WTC11 (cell line): ENCODE measurements at regions not wholly inside any gene's neighbourhood (a gene's known extent, or its start where the extent isn't known, plus 50 kb on each side); places are given as distances from the start of the nearest gene placed in this dataset.
A peak's percentile ranks its signal among the peaks of the same experiment; 100 is the strongest.

Experiments
- ATAC-seq: fragments of 200-7000 bp; cut with Tn5 transposase; 2 replicates; pipeline ENCODE4 v1.10.0; 2021; ENCODE audit warnings: mild to moderate bottlenecking, moderate library complexity
- CTCF ChIA-PET: fragments of 300-600 bp; sonication (Branson Sonifier 250); formaldehyde crosslinking; loops from one replicate; lab custom pipeline; 2021; ENCODE audit warnings: antibody characterized with exemption; lab: Charles Lee
- POLR2A ChIA-PET: fragments of 350-600 bp; sonication (Branson Sonifier 250); formaldehyde crosslinking; loops from one replicate; lab custom pipeline; 2021; ENCODE audit warnings: antibody characterized with exemption; lab: Charles Lee
- DNase-seq: peaks from one replicate; pipeline ENCODE4 v3.0.0; 2021; ENCODE audit warnings: low spot score
- H3K27ac Mint-ChIP-seq: 2 replicates; pipeline ENCODE4 v1.8.0; 2021; ENCODE audit warnings: mixed read lengths
- H3K27me3 Mint-ChIP-seq: 2 replicates; pipeline ENCODE4 v1.8.0; 2021; ENCODE audit warnings: low read depth, mild to moderate bottlenecking, moderate library complexity, mixed read lengths
- H3K36me3 Mint-ChIP-seq: 2 replicates; pipeline ENCODE4 v1.8.0; 2021; ENCODE audit warnings: mixed read lengths
- H3K4me1 Mint-ChIP-seq: 2 replicates; pipeline ENCODE4 v1.8.0; 2022; ENCODE audit warnings: mixed read lengths
- H3K4me3 Mint-ChIP-seq: 2 replicates; pipeline ENCODE4 v1.8.0; 2021; ENCODE audit warnings: mild to moderate bottlenecking, moderate library complexity, mixed read lengths
- H3K9me3 Mint-ChIP-seq: 2 replicates; pipeline ENCODE4 v1.8.0; 2021; ENCODE audit warnings: mixed read lengths
- CBFB ChIP-seq: sonication (generic); formaldehyde crosslinking; IDR thresholded peaks from 2 replicates; pipeline ENCODE4 v1.8.1; 2022; ENCODE audit warnings: mild to moderate bottlenecking, low read depth, missing genetic modification reagents
- CDX4 ChIP-seq: fragments of 250-450 bp; sonication (Bioruptor Pico); IDR thresholded peaks from 2 replicates; pipeline ENCODE4 v1.9.0; 2021; ENCODE audit warnings: moderate library complexity, mild to moderate bottlenecking, inconsistent platforms, borderline replicate concordance
- CREB1 ChIP-seq: sonication (generic); formaldehyde crosslinking; IDR thresholded peaks from 2 replicates; pipeline ENCODE4 v1.8.0; 2023; ENCODE audit warnings: mild to moderate bottlenecking, missing genetic modification reagents
- EMX1 ChIP-seq: fragments of 250-450 bp; sonication (Bioruptor Pico); IDR thresholded peaks from 2 replicates; pipeline ENCODE4 v1.8.0; 2021; ENCODE audit warnings: mild to moderate bottlenecking
- ERG ChIP-seq: fragments of 250-450 bp; sonication (Bioruptor Pico); IDR thresholded peaks from 2 replicates; pipeline ENCODE4 v1.8.0; 2021; ENCODE audit warnings: mild to moderate bottlenecking
- FOXK1 ChIP-seq: sonication (generic); formaldehyde crosslinking; IDR thresholded peaks from 2 replicates; pipeline ENCODE4 v1.8.0; 2022; ENCODE audit warnings: mild to moderate bottlenecking, moderate library complexity, missing genetic modification reagents
- FOXP1 ChIP-seq: sonication (generic); formaldehyde crosslinking; IDR thresholded peaks from 2 replicates; pipeline ENCODE4 v1.8.0; 2022; ENCODE audit warnings: missing genetic modification reagents, mild to moderate bottlenecking, moderate library complexity, borderline replicate concordance
- FOXP4 ChIP-seq: sonication (generic); formaldehyde crosslinking; IDR thresholded peaks from 2 replicates; pipeline ENCODE4 v1.8.0; 2022; ENCODE audit warnings: mild to moderate bottlenecking, missing genetic modification reagents
- GABPB1 ChIP-seq: sonication (generic); formaldehyde crosslinking; IDR thresholded peaks from 2 replicates; pipeline ENCODE4 v1.8.1; 2023; ENCODE audit warnings: mild to moderate bottlenecking, missing genetic modification reagents
- MLX ChIP-seq: sonication (generic); formaldehyde crosslinking; IDR thresholded peaks from 2 replicates; pipeline ENCODE4 v1.8.1; 2023; ENCODE audit warnings: mild to moderate bottlenecking, missing genetic modification reagents, moderate library complexity
- MYBL2 ChIP-seq: sonication (generic); formaldehyde crosslinking; IDR thresholded peaks from 2 replicates; pipeline ENCODE4 v1.8.1; 2023; ENCODE audit warnings: mild to moderate bottlenecking, moderate library complexity, missing genetic modification reagents
- PRRX2 ChIP-seq: fragments of 250-450 bp; sonication (Bioruptor Pico); IDR thresholded peaks from 2 replicates; pipeline ENCODE4 v1.8.0; 2021; ENCODE audit warnings: mild to moderate bottlenecking
- SOX15 ChIP-seq: fragments of 250-450 bp; sonication (Bioruptor Pico); IDR thresholded peaks from 2 replicates; pipeline ENCODE4 v1.9.0; 2021; ENCODE audit warnings: mild to moderate bottlenecking
- TCF7 ChIP-seq: sonication (generic); formaldehyde crosslinking; IDR thresholded peaks from 2 replicates; pipeline ENCODE4 v1.8.0; 2022; ENCODE audit warnings: mild to moderate bottlenecking, low read depth, missing genetic modification reagents, moderate library complexity
- TEAD1 ChIP-seq: sonication (generic); formaldehyde crosslinking; IDR thresholded peaks from 2 replicates; pipeline ENCODE4 v1.8.0; 2022; ENCODE audit warnings: mild to moderate bottlenecking, missing genetic modification reagents
- ZNF121 ChIP-seq: sonication (generic); formaldehyde crosslinking; IDR thresholded peaks from 2 replicates; pipeline ENCODE4 v1.8.0; 2023; ENCODE audit warnings: missing genetic modification reagents
- TF ChIP-seq, protein P1 (sequence below): sonication (generic); formaldehyde crosslinking; IDR thresholded peaks from 2 replicates; pipeline ENCODE4 v1.8.1; 2022; ENCODE audit warnings: missing genetic modification reagents, borderline replicate concordance
- TF ChIP-seq, protein P2 (sequence below): sonication (generic); formaldehyde crosslinking; IDR thresholded peaks from 2 replicates; pipeline ENCODE4 v1.8.1; 2022; ENCODE audit warnings: low read depth, missing genetic modification reagents, borderline replicate concordance

DNA sequence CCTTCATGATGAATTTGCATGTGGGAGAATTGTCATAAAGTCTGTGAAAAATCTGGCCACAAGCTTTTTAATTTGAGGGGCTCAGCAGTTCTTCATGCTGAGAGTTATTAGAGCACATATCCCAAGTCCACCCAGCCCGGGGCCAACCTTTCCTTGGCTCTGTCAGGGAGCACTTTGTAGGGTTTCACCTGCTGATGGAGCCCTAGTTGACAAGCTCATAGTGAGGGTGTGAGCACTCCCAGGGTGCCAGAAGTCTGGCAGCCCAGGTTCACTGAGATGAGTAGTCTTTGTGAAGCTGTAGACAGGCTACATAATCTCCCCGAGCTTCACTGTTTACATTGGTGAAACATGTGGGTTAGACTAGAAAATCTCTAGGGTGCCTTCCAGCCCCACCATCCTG is 97.2 kb upstream of the NREP start:
- no peak for TF ChIP-seq GABPB1
- H3K4me3 Mint-ChIP-seq: no peak overlapping the region
- no peaks in the 10 kb centered on the region for H3K36me3 Mint-ChIP-seq
- no peaks in the 10 kb centered on the region for H3K9me3 Mint-ChIP-seq
- DNase-seq (no peak), ATAC-seq (peak; percentile 36)
- H3K27ac Mint-ChIP-seq: no peak overlapping the region
- no peaks in the 10 kb centered on the region for H3K27me3 Mint-ChIP-seq
- POLR2A ChIA-PET: no interaction called here
- CTCF ChIA-PET: no interaction called here
- peaks cover 16% of the 10 kb centered on the region for H3K4me1 Mint-ChIP-seq

DNA sequence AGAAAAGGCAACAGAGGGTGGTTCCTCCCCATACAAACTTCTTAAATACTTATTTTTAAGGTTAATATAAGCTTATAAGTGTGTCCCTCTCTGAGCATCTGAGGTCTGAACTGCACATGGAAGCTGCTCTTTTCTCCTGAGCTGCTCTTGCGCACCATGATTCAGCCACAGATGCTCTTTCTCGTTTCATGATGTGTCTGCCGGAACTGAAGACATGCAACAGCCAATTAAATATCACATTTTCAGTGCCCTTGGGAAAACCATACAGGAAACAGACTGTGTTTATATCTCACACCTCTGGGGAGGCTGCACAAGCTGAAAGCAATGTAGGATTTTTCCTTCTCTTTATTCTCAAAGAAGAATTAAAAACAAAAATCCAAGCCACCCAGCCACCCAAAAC is 96.8 kb upstream of the NREP start:
- ATAC-seq: no peak
- no peaks in the 10 kb centered on the region; the same call in 1 of the 2 replicates for H3K27me3 Mint-ChIP-seq
- no peak overlapping the region for H3K27ac Mint-ChIP-seq
- TF ChIP-seq ERG (CRISPR knock-in tag) (no peak), ZNF121 (no peak), CDX4 (CRISPR knock-in tag) (no peak), TCF7 (no peak)
- TF ChIP-seq, all 79 proteins: peak for 0
- POLR2A ChIA-PET: no interaction called here
- CTCF ChIA-PET: no interaction called here
- no peak for DNase-seq
- Mint-ChIP-seq H3K4me1 (peaks cover 16% of the 10 kb centered on the region), H3K4me3 (no peak overlapping the region), H3K36me3 (no peaks in the 10 kb centered on the region), H3K9me3 (no peaks in the 10 kb centered on the region)

DNA sequence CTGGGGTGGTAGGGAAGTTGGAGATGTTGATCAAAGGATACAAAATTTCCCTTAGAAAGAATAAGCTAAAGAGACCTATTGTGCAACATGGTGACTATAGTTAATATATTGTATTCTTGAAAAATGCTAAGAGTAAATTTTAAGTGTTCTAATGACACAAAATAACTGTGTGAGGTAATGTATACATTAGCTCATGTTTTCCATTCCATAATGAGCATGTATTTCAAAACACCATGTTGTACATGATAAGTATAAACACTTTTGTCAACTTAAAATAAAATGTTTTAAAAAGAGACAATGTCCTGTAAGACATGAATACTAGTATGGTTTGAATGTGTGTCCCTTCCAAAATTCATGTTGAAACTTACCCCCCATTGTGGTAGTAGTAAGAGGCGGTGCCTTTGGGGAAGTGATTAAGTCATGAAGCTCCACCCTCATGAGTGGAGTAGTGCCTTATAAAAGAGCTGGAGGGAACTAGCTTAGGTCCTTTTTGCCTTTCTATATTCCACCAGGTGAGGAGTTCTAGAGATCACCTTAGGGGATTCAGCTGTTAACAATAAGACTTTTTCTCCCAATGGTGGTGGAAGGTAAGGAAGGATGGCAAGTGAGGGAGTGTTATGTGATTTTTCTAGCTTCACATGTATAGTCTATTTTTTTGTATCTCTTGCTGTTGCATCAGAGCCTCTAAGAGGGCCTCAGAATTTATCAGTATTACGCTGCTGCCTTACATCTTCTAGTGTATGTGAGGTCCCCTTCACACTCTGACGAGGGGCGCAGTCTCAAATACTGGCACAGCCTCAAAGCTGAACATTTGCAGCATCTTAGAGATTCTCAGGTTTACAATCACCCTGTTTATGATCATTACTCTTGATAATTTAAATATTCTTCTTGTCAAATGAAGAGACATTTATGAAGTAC is 94.9 kb upstream of the NREP start:
- Mint-ChIP-seq H3K9me3 (no peaks in the 10 kb centered on the region), H3K4me3 (no peak overlapping the region), H3K36me3 (no peaks in the 10 kb centered on the region), H3K27ac (no peak overlapping the region), H3K4me1 (peaks cover 11% of the 10 kb centered on the region), H3K27me3 (no peaks in the 10 kb centered on the region; the same call in 1 of the 2 replicates)
- DNase-seq (no peak), ATAC-seq (no peak)
- TF ChIP-seq PRRX2 (CRISPR knock-in tag) (no peak), ERG (CRISPR knock-in tag) (no peak), CREB1 (CRISPR knock-in tag) (no peak), TEAD1 (CRISPR knock-in tag) (no peak), CBFB (CRISPR knock-in tag) (no peak), FOXP1 (CRISPR knock-in tag) (no peak), CDX4 (CRISPR knock-in tag) (no peak), EMX1 (CRISPR knock-in tag) (no peak), SOX15 (no peak), MYBL2 (CRISPR knock-in tag) (no peak)
- CTCF ChIA-PET: no interaction called here
- POLR2A ChIA-PET: no interaction called here

- Mint-ChIP-seq H3K4me1 (no peaks in the 10 kb centered on the region), H3K4me3 (no peak overlapping the region), H3K9me3 (no peaks in the 10 kb centered on the region), H3K36me3 (no peaks in the 10 kb centered on the region), H3K27ac (no peak overlapping the region), H3K27me3 (no peaks in the 10 kb centered on the region; the same call in 1 of the 2 replicates)
- ChIA-PET CTCF (no interaction called here), POLR2A (no interaction called here)
- ATAC-seq (no peak), DNase-seq (no peak)
- TF ChIP-seq GABPB1: no peak
- TF ChIP-seq MLX (CRISPR knock-in tag): no peak
- TF ChIP-seq, protein P1, sequence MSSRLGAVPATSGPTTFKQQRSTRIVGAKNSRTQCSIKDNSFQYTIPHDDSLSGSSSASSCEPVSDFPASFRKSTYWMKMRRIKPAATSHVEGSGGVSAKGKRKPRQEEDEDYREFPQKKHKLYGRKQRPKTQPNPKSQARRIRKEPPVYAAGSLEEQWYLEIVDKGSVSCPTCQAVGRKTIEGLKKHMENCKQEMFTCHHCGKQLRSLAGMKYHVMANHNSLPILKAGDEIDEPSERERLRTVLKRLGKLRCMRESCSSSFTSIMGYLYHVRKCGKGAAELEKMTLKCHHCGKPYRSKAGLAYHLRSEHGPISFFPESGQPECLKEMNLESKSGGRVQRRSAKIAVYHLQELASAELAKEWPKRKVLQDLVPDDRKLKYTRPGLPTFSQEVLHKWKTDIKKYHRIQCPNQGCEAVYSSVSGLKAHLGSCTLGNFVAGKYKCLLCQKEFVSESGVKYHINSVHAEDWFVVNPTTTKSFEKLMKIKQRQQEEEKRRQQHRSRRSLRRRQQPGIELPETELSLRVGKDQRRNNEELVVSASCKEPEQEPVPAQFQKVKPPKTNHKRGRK (CRISPR knock-in tag): no peak
- TF ChIP-seq FOXP4 (CRISPR knock-in tag): no peak
- TF ChIP-seq FOXK1 (CRISPR knock-in tag): no peak
- TF ChIP-seq, protein P2, sequence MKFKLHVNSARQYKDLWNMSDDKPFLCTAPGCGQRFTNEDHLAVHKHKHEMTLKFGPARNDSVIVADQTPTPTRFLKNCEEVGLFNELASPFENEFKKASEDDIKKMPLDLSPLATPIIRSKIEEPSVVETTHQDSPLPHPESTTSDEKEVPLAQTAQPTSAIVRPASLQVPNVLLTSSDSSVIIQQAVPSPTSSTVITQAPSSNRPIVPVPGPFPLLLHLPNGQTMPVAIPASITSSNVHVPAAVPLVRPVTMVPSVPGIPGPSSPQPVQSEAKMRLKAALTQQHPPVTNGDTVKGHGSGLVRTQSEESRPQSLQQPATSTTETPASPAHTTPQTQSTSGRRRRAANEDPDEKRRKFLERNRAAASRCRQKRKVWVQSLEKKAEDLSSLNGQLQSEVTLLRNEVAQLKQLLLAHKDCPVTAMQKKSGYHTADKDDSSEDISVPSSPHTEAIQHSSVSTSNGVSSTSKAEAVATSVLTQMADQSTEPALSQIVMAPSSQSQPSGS (CRISPR knock-in tag): no peak
Observed at GRCh38 chr5:111848476-111848875, 91.5 kb upstream of the NREP start.
